LNCAP (cell line): ENCODE measurements at regions not wholly inside any gene's neighbourhood (a gene's known extent, or its start where the extent isn't known, plus 50 kb on each side); places are given as distances from the start of the nearest gene placed in this dataset.

Source experiments
- CTCF ChIP-seq: fragments of 450-650 bp; IDR thresholded peaks from 2 replicates; pipeline ENCODE4 v1.5.1; 2017; ENCODE audit warnings: mild to moderate bottlenecking

- no peak for TF ChIP-seq CTCF
These were observed 297.8 kb downstream of the RPS24 start for GRCh38 chr10:78331391-78331922.

GRCh38 chr10:78332012-78332411 is 298.3 kb downstream of the RPS24 start:
- no peak for TF ChIP-seq CTCF

- TF ChIP-seq CTCF = no peak
These were observed 299.0 kb downstream of the RPS24 start for GRCh38 chr10:78332657-78333056.

- no peak for TF ChIP-seq CTCF
These were observed 299.9 kb downstream of the RPS24 start for GRCh38 chr10:78333362-78334143.

- TF ChIP-seq CTCF = no peak
These were observed 301.7 kb downstream of the RPS24 start for GRCh38 chr10:78335371-78335690.

- TF ChIP-seq CTCF = no peak
These were observed 302.2 kb downstream of the RPS24 start for GRCh38 chr10:78335691-78336401.

GRCh38 chr10:78336402-78336791 is 302.7 kb downstream of the RPS24 start:
- TF ChIP-seq CTCF = no peak
